BJ (cell line): ENCODE measurements at regions not wholly inside any gene's neighbourhood (a gene's known extent, or its start where the extent isn't known, plus 50 kb on each side); places are given as distances from the start of the nearest gene placed in this dataset.

Experiments used
- CTCF ChIA-PET: fragments of 350-600 bp; formaldehyde crosslinking; extraction: SDS; loops from one replicate; lab custom pipeline; 2021; ENCODE audit warnings: antibody characterized with exemption, inconsistent platforms; lab: Yijun Ruan, JAX
- POLR2A ChIA-PET: fragments of 300-600 bp; sonication (Branson Sonifier 250); formaldehyde crosslinking; extraction: SDS; loops from one replicate; lab custom pipeline; 2021; ENCODE audit warnings: antibody characterized with exemption; lab: Charles Lee
- DNase-seq: peaks from one replicate; pipeline ENCODE4 v3.0.0-alpha.2; 2011; ENCODE audit warnings: low read depth
- H3K27me3 ChIP-seq: 2 replicates; pipeline ENCODE4 v1.6.0; 2011; ENCODE audit warnings: low read length; ENCODE audit not compliant: control insufficient read depth, insufficient read depth
- H3K36me3 ChIP-seq: 2 replicates; pipeline ENCODE4 v1.5.1; 2011; ENCODE audit warnings: low read length; ENCODE audit not compliant: control insufficient read depth, insufficient read depth
- H3K4me3 ChIP-seq: 2 replicates; pipeline ENCODE4 v1.5.1; 2011; ENCODE audit warnings: low read depth, mild to moderate bottlenecking, control low read depth, low read length
- TF ChIP-seq, protein P1 (sequence below): IDR thresholded peaks from 2 replicates; pipeline ENCODE4 v1.5.1; 2011; ENCODE audit warnings: low read depth, mild to moderate bottlenecking, control low read depth, inconsistent platforms, low read length, moderate library complexity; ENCODE audit not compliant: insufficient read depth

DNA sequence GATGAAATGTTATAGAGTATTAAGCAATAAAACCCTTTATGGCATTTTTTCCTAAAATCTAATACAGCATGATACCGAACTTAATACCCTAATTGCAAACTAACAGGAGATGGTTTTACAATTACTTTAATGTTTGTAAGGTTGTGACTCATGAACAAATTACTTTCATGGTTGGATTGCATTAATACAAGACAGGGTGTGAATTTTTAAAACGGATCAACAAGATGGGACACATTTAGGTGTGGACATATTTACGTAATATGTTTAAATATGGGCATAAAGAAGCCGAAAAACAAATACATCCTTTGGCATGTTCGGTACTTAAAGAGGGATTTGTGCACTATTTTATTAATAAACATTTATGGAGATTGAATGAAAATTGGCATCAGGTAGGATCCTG is 168.3 kb upstream of the SPRY2 start:
- Histone ChIP-seq H3K36me3 (no peaks in the 10 kb centered on the region), H3K4me3 (no peak overlapping the region), H3K27me3 (no peaks in the 10 kb centered on the region)
- ChIA-PET CTCF (no interaction called here), POLR2A (no interaction called here)
- DNase-seq = no peak
- TF ChIP-seq, protein P1, sequence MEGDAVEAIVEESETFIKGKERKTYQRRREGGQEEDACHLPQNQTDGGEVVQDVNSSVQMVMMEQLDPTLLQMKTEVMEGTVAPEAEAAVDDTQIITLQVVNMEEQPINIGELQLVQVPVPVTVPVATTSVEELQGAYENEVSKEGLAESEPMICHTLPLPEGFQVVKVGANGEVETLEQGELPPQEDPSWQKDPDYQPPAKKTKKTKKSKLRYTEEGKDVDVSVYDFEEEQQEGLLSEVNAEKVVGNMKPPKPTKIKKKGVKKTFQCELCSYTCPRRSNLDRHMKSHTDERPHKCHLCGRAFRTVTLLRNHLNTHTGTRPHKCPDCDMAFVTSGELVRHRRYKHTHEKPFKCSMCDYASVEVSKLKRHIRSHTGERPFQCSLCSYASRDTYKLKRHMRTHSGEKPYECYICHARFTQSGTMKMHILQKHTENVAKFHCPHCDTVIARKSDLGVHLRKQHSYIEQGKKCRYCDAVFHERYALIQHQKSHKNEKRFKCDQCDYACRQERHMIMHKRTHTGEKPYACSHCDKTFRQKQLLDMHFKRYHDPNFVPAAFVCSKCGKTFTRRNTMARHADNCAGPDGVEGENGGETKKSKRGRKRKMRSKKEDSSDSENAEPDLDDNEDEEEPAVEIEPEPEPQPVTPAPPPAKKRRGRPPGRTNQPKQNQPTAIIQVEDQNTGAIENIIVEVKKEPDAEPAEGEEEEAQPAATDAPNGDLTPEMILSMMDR = no peak

DNA sequence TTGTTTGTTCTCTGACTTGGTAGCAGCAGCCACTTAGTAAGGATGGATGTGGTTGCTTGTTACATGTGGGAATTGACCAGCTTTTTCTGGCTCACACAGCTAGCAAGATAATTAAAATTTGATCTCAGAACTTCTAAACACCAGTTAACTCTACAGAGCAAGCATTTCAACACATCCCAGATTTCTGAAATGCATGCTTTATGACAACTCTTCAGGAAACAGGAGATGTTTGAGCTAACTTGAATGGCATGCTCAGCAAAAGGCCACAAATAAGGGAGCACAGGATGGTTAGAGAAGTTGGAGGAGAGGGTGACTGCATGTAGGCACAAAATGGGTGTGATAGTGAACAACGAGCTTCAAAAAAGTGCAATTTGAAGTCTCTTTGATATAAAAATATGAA is 167.1 kb upstream of the SPRY2 start:
- Histone ChIP-seq H3K36me3 (no peaks in the 10 kb centered on the region), H3K27me3 (no peaks in the 10 kb centered on the region), H3K4me3 (no peak overlapping the region)
- TF ChIP-seq, protein P1 = no peak
- ChIA-PET POLR2A (no interaction called here), CTCF (no interaction called here)
- no peak for DNase-seq

DNA sequence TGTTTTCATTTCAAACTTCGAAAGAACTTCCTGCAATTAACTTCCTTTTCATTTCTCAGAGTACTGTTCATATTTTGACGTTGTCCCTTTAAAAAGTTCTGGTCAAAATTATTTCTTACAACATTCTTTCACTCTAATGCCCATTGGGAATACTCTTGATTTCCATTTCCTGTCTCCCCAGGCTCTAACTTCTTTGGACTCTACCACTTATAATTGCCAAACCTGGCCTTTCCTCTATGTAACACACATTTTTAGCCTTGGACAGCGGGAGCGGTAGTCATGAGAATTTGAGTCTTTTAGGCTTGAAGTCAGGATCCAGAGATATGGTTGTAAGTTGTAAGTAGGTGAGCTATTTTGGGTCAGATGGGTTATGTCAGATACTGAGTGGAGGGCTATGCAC is 163.5 kb upstream of the SPRY2 start:
- TF ChIP-seq, protein P1 = no peak
- CTCF ChIA-PET = no interaction called here

DNA sequence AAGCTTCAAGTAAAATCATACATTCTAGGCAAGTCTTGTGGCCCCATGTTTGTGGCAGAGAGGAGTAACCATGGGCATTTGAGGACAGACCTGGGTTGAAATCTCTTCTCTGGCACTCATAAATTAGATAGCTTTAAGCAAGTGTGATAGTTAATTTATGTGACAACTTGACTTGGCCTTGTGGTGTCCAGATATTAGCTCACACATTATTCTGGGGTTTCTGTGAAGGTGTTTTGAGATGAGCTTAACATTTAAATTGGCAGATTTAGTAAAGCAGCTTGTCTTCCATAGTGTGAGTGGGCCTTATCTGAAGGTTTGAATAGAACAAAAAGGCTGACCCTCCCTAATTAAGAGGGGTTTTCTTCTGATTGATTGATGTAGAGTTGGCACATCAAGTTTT is 161.4 kb upstream of the SPRY2 start:
- POLR2A ChIA-PET = no interaction called here

More for the DNA sequence above, 163.5 kb upstream of the SPRY2 start:
- DNase-seq = no peak
- no peak overlapping the region for H3K4me3 ChIP-seq
- no peaks in the 10 kb centered on the region for H3K36me3 ChIP-seq
- POLR2A ChIA-PET = no interaction called here
- no peaks in the 10 kb centered on the region for H3K27me3 ChIP-seq

DNA sequence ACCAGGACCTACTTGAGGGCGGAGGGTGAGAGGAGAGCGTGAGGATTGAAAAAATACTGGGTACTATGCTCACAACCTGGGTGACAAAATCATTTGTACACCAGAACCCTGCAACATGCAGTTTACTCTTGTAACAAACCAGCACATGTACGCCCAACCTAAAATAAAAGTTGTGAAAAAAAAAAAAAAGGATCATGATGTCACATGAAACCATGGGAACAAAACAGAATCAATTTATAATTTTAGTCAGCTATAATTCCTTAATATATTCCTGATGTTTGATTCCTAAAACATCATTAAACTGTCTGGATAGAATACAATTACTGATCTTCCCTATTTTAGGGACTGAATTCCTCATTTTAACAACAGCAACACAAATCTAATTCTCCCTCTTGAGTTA is 160.6 kb upstream of the SPRY2 start:
- TF ChIP-seq, protein P1 = no peak
- DNase-seq = no peak
- no peak overlapping the region for H3K4me3 ChIP-seq
- H3K36me3 ChIP-seq = no peaks in the 10 kb centered on the region
- CTCF ChIA-PET = no interaction called here
- POLR2A ChIA-PET = no interaction called here
- H3K27me3 ChIP-seq = no peaks in the 10 kb centered on the region

More for the DNA sequence above, 161.4 kb upstream of the SPRY2 start:
- H3K27me3 ChIP-seq = no peaks in the 10 kb centered on the region
- H3K36me3 ChIP-seq = no peaks in the 10 kb centered on the region
- no peak overlapping the region for H3K4me3 ChIP-seq
- CTCF ChIA-PET = interaction anchor here (1.5 kb wide), 1 partner anchor 13 kb away, joined by 3 read pairs; no protein-coding TSS in a partner anchor
- TF ChIP-seq, protein P1 = no peak
- DNase-seq = no peak
